GM12892 (cell line): ENCODE measurements at regions not wholly inside any gene's neighbourhood (a gene's known extent, or its start where the extent isn't known, plus 50 kb on each side); places are given as distances from the start of the nearest gene placed in this dataset.

Experiments
- POLR2A ChIP-seq: IDR thresholded peaks from 2 replicates; pipeline ENCODE4 v1.6.1; 2011; ENCODE audit warnings: low read depth, low read length, control low read depth
- POLR2AphosphoS5 ChIP-seq: IDR thresholded peaks from 2 replicates; pipeline ENCODE4 v1.6.1; 2011; ENCODE audit warnings: low read depth, low read length, control low read depth

DNA sequence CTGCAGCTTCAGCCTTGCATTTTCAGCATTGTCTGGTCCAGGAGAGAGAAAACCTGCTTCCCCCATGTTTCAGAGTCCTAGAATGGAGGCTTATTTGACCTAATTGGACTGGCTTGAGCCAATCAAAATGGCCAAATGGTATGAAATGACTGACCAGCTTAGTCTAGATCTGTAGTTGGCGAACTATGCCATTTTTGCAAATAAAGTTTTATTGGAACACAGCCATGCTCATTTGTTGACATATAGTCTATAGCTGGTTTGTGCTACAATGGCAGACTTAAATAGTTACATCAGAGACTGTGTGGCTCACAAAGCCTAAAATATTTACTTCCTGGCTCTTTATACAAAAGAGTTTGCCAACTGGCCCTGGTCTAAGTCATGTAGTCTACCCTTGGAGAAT lies 180.8 kb downstream of the HS3ST3B1 start:
- no peak for TF ChIP-seq POLR2AphosphoS5
- TF ChIP-seq POLR2A, result no peak
